Central memory CD4-positive, alpha-beta T cell (primary cell): ENCODE measurements at regions not wholly inside any gene's neighbourhood (a gene's known extent, or its start where the extent isn't known, plus 50 kb on each side); places are given as distances from the start of the nearest gene placed in this dataset.
"Not testable (repeated sequence)": the region's sequence is repeated elsewhere in the genome, so short reads cannot be mapped to it uniquely, and the experiment has no call there.

Experiments
- DNase-seq: peaks from one replicate; pipeline ENCODE4 v3.0.0; 2022

DNA sequence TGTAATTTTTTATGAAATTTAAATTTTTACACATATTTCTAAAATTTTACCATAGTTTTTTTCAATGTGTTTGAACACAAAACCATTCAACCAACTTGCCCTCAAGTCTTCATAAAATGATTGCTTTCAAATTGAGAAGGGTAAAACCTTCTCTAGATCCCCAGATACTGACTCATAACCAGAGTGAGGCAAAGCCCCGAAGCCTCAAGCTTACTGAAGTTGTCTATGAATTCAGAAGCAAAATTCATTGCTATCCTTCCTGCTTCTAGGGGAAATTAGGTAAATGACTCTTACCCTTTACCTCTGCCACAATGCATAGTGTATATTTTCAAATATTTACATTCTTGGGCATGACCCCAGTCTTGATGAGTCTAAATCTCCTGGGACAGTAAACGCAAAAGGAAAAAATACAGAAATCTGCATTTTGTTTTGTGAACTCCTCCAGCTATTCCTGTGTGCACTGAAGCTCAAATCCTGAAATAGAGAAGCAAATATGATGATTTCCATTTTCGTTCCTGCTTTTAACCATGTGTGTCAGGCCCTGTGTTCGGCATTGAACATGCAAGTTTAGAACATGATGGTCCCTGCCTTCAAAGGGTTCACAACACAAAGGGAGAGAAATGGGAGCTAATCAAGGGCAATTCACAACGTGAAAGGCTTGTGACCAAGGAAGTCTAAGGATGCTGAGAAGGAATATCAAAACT lies 246.3 kb downstream of the SUCLG1 start:
- DNase-seq: no peak

DNA sequence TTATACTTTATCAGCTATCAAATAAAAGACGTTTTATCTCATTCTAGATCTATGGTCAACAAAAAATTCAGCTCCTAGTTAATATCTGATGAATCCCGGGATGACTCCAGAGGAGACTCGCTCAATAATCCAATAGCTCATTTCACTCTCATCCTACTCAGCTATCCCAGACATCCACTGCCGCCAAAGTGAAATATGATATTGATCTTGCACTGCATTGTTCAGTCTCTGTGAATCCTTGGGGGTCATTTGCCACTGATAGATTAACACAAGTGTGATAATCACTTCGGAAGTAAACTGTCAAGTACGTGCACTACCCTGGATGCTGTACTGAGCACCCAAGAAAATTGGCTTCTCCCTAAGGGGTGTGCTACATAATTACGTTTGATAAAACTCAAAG lies 249.1 kb downstream of the SUCLG1 start:
- DNase-seq: no peak

DNA sequence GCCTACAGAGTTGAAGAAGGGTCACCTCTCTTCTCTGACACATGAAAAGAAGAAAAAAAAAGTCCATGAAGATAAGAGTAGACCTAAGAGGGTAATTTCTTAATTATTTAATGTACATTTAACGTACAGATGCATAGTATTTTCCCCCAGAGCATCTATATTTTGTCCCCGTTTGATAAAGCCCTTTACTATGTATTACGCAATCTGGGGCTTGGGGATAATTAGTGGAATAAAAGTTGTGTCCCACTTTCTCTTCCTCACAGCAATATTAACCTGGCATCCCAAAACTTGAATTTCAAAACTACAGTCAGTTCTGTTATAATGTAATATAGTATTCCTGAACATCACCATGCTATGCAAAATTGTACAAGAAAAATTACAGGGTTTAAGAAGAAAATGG lies 254.1 kb downstream of the SUCLG1 start:
- DNase-seq: no peak

DNA sequence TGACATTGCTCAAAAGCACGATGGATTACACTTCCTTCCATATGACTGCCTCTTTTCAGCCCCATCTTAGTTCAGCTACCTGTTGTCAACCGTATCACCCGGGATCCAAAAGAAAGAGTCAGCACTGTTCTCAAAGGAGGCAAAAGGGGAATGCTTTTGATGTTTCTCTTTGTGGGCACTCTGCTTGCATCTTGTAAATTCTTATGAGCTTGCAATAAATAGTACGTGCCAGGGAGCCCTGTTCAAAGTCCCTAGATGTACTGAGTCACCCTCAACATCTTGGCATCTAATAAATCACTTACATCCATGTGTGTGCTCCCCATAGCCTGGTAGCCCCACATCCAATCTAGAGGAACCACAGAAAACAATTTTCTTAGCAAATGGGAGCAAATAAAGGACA lies 256.9 kb downstream of the SUCLG1 start:
- DNase-seq: no peak

DNA sequence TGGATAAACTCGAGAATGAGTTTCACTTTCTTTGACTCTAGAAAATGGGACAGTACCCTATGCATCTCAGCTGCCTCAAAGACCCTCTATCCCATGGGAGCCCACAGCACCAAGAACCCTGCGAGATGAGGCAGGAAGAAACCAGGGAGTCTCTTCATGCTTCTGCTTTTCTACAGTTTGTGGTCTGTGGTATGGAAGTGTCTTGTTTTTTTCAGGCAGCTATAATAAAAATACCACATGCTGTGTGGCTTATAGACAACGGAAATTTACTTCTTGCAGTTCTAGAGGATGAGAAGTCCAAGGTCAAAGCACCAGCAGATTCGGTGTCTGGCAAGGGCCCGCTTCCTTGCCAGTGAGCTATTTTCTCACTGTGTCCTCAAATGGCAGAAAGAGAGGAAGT lies 257.9 kb downstream of the SUCLG1 start:
- DNase-seq: no peak

DNA sequence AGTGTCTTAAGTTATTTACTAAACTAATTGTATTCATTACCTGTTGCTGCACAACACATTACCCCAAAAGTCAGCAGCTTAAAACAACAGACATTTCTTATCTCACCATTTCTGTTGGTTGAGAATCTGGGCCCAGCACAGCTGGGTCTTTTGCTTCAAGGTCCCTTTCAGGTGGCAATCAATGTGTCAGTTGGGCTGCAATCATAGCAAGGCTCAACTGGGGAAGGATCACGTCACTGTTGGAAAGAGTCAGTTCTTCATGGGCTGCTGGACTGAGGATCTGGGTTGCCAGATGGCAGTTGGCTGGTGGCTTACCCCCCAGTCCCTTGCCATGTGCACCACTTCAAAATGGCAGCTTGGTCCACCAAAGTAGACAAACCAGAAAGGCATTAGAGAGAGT lies 261.2 kb downstream of the SUCLG1 start:
- no peak for DNase-seq

DNA sequence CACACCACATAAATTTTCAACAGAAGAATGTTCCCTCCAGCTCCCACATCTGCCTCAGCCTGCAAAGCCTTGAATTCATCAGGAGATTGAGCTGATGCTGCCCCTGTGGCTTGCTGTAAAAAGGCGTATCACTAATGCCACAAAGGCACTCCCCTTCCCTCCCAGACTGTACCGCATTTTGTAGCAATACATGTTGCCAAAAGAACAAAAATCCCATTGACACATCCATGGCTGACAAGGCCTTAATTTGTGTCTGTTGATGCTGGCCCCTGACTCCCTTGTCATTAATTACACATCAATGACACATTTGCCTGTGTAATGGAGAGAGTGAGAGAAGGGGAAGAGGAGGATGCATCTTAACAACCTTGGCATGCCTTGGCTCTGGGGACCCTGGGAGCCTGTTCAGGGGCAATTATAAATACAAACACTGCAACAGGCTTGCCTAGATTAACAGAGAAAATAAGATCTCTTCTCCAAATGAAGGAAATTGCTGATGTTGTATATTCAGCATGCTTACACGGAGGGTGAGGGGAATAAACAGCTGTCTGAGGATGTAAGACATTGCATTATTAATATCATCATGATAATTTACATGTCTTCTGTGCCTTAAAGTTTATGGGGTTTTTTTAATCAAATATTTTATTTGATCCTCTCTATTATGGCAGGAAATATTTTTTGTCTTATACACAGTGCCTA lies 264.0 kb downstream of the SUCLG1 start:
- no peak for DNase-seq

DNA sequence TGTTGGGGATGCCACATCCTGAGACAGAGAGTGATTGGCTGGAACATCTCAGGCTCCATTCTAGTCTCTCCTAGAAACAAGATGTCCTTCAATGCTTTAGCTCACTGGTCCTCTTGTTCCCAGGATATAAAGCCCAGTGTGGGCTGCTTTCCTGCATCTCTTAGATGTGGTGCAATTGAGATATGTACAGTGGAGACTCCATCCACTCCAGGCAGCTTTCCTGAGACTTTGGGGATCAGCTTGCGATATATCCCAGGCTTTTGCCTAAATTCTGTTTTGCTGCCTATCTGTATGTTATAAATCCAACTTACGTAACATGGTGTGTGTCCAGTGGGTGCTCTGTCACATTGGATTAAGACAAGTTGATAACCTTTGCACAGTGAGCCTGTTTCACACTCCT lies 264.9 kb downstream of the SUCLG1 start:
- no peak for DNase-seq

DNA sequence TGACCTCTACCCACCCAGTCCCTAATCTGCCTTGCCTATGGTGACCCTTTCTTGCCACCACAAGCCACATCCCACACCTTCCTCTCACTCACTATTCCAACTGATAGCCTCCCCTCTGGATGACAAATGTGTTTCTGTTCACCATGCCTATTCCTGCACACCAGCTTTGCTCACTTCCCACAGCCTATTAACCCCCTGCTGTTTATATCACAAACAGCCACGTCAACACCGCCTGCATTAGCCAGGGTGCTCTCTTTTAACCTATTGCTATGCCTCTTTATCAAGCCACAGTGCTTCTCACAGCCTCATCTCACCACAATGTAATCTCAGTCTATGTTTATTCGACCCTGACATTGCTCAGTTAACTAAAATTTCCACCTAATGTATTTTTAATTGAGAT lies 271.8 kb downstream of the SUCLG1 start:
- DNase-seq: no peak

DNA sequence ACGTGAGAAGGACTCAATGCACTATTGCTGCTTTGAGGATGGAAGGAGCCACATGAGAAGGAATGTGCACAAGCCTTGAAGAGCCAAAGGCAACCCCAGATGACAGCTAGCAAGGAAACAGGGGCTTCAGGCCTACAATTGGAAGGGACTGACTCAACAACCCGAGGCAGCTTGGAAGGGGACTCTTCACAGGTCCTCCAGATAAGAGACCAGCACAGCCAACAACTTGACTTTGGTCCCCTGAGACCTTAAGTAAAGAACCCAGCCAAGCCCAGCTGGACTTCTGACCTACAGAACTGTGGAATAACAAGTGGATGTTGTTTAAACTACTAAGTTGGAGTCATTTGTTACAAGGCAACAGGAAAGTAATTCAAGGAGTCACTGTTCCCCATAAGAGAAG lies 277.2 kb downstream of the SUCLG1 start:
- DNase-seq: no peak

DNA sequence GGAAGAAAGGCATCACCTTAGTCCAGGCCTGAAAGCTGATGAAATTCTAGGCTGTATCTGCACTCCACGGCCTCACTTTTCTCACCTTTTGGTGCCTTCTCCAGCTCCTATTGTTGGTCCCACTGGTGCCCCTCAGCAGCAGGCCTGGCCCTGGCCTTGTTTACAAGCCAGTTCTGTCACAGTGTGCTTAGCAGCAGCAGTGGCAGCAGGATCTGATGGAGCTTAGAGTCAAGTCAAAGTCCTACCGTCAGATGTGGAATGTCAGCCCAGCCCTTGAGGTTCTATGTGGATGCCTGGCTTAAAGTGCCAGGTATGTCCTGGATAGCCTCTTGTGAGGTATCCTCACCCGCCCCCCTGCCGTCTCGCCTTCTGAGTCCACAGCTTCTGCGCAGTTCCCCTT lies 281.3 kb downstream of the SUCLG1 start:
- DNase-seq: no peak

DNA sequence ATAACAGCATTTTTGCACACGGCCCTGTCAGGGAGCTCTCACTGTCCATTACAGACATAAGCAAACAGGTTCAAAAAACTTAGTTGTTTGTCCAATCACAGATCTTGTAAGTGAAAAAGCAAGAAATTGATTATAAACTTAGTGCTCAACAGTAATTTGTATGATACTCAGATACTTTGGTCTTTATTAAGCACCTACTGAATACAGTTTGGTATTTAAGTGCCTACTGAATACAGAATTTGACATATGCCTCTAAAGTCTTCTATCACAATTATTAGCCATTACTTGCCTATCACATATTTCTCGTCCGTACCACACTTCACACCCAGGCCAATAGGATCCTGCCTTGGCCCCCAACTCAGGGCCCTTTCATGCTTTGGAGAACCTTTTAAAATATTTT lies 283.1 kb downstream of the SUCLG1 start:
- DNase-seq: no peak

DNA sequence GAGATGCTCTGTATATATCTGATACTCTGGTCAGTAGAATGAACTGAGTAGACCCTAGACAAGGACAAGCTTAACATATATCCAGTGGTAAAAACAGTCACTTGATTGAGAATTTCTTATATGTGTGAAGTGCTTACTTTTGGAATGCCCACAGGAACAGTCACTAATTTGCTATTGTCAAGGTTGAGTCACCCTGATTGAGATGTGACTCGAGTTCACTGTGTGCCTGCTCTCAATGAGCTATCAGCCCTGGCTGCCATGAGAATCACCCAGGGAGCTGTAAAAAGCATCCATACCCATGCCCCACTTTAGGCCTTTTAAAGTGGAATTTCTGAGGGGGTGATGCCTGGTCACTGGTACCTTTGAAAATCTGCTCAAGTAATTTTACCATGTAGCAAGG lies 283.7 kb downstream of the SUCLG1 start:
- no peak for DNase-seq

DNA sequence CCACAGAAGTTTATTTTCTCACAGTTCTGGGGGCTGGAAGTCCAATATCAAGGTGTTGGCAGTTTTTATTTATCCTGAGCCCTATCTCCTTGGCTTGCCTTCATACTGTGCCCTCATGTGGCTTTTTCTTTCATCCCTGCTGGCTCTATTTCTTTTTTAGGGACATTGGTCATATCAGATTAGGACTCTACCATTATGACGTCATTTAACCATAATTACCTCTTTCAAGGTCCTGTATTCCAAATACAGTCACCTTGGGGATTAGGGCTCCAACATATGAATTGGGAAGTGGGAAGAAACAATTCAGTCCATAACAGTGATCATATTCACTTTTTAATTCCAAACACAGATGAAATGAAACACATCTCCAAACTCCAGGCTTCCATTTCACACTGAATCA lies 286.0 kb downstream of the SUCLG1 start:
- DNase-seq: no peak

DNA sequence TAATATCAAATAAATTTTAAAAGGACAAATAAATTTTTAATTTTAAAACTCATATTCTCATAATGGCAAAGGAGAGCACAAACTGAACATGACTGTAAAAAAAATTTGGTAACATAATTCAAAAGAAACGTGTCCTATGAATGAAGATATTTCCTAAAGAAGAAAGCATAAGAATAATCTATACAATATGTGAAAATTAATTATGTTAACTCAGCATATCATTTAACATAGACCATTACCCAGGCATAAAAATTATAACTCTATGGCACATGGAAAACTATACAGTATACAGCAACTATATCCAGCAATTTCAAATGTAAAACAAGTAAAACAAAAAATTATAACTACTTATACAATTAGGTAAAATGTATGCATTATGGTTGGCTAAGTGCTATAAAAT lies 288.1 kb downstream of the SUCLG1 start:
- no peak for DNase-seq

DNA sequence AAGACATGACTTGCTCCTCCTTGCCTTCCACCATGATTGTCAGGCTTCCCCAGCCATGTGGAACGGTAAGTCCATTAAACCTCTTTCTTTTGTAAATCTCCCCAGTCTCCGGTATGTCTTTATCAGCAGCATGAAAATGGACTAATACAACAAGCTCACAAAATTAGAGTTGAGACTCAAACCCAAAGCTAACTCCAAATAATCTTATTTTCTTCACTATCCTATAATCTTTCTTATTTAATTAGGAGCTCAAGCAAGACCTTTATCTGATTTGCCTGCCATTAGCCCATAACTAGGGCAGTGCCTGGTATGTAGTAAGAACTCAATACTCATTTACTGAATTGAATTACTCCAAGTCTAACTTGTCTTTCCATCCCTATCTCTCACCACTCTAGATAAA lies 289.2 kb downstream of the SUCLG1 start:
- no peak for DNase-seq

DNA sequence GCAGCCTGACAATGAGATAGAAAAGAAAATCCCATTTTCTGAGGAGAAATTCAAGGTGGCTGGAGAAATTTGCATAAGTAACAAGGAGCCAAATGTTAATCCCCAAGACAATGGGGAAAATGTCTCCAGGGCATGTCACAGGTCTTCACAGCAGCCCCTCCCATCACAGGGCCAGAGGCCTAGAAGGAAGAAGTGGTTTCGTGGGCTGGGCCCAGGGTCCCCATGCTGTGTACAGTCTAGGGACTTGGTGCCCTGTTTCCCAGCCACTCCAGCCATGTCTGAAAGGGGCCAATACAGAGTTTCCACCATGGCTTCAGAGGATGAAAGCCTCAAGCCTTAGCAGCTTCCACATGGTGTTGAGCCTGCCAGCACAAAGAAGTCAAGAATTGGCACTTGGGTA lies 290.5 kb downstream of the SUCLG1 start:
- DNase-seq: not testable (repeated sequence)

DNA sequence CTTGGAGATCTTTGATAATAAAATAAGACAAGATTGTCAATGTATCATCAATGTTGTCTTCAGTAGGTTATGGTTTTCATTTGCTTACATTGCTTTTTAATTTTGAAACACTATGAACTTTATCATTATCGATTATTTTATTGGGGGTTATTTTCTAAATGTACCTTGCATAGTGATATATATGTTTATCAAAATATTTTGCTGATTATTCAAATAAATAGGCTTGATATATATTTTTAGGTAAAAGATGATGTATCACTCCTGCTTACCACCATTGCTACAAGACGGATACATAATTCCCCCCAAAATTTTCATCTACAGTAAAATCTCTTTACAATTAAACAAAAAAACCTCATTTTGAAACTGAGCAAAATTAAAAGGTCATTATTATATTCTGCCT lies 293.8 kb downstream of the SUCLG1 start:
- DNase-seq: no peak

DNA sequence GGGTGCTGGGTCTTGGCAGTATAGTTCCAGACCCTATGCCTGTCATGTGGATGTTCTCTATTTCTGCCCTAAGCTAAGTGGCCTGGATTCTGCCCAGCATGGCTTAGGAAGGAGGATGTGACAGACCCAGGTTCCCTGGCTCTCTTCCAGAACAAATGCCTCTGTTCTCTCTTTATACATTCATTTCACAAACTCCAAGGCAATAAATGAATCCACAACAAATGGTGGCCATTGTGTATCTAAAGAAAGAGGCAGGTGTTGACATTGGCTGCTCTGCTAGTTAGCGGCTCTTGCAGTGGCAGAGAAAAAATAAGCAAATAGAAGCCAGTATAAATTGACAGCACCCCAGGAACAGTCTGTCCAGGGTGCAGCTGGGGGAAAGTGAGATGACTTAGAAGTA lies 298.6 kb downstream of the SUCLG1 start:
- no peak for DNase-seq

DNA sequence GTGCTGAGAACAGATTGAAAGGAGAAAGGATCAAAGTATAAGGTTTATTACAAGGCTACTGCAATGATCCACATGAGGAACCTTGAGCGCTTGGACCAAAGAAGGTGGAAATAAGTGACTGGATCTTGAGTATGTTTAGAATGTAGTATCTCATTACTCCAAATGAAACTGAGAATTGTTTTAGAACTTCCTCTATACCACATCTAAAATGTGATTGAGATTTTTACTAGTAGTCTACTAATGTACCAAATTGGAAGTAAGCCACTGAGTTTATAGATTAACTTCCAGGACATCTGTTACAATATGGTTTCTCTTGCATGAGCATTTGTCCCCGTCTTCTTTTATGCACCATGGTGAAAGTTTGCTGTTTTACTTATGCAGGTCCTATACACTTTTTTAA lies 300.5 kb downstream of the SUCLG1 start:
- DNase-seq: no peak

DNA sequence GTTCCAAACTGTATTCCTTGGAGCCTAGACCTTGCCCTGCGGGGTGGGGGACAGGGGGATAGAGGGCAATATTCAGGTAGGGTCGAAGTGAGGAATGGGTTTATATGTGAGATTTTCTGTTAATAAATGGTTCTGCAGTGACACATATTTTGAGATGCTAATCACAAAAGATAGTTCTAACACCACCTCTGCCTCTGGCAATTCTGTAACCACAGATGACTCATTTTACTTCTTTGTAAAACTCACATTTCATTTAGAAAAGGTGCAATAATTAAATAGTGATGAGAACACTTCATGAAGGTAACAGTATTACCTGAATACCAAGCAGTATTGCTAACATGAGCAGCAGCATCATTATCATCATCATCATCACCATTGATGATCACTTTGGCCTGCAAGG lies 306.6 kb downstream of the SUCLG1 start:
- DNase-seq: no peak

DNA sequence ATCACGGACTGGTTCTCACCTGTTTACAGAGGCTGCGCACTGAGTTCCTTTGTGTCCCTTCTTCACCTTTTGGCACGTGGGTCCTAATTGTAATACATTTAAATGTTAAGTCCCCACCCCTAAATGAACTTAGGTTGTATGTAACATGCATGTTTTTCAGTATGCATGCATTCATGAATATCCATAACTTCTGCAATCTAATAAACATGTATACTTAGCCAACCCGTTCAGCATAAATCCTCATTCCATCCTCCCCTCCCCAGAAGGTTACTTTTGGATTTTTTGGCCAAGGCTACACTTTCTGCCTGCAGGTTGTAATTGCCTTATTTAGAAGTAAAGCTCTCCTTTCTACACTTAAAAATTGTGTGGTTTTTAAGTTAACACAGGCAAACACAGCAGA lies 314.7 kb downstream of the SUCLG1 start:
- no peak for DNase-seq

DNA sequence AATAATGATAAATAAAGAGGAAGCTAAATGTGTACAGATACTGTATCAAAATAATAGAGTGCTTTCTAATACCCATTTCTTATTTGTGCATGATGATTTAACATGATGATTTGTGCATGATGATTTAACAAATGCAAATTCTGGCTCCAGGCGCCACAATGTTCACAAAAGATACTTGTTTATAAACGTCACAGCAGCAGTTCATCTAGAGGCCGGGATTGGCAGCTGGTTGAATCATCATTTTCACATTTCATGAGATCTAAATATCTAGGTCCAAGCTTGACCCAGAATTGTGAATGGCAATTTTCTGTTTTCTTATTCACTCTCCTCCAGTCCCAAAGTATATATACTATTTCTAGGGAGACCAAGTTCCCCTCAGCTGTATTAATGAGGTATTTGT lies 322.0 kb downstream of the SUCLG1 start:
- DNase-seq: no peak

DNA sequence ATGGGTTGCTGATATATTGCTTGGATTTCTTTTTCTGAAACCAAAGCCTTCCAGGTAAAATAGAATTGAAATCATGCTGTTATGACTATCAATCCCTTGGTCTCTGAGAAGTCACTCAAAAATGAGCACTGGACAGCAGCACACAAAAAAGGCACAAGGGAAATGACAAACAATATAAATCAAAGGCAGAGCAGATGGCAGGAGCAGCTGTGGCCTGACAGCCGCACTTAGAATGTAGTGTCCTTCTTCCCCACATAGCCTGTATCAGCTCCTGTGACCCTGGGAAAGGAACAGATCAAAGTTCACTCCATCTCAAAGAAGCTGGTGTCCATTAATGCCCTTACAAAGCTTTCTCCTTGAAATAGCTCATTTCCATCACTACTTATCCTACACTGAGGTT lies 326.7 kb downstream of the SUCLG1 start:
- DNase-seq: no peak

DNA sequence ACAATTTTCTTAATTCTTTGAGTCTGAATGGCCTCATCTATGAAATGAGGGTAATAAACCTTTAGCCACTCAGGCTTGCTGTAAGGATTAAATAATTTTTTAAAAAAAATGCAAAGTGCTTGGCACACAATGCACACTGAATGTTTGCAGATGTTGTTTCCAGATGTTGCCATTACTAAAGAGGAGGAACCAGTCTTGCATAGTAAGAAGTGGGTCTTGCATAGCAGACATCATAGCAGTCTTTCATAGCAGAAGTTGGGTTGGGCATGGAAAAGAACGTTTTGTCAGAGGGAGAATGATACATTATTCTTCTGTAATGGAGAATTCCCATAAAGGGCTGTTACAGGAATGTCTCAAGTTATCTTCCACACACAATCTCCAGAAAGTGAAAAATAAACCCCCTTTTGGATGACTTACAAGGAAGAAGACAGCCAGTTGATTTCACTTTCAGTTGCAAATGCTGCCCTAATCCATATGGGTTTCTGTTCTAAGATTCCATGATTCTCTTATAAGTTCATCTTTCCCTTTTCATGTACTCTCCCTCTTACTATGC lies 327.7 kb downstream of the SUCLG1 start:
- DNase-seq: no peak
